K562 (cell line): ENCODE measurements at regions not wholly inside any gene's neighbourhood (a gene's known extent, or its start where the extent isn't known, plus 50 kb on each side); places are given as distances from the start of the nearest gene placed in this dataset.

Experiments
- ATAC-seq: fragments of 200-7000 bp; cut with Tn5 transposase; 3 replicates; pipeline ENCODE4 v1.9.1; 2020; ENCODE audit warnings: moderate library complexity
- BruUV-seq: library from RNA; stranded (reverse); fragments of 400-500 nt; replicated peaks from 2 replicates; lab custom pipeline; 2021; lab: Mats Ljungman, UMichigan
- CTCF ChIA-PET: fragments of 300-600 bp; formaldehyde crosslinking; extraction: SDS; loops from one replicate; lab custom pipeline; 2021; ENCODE audit warnings: low intra/inter-chr PET ratio; lab: Yijun Ruan, JAX
- POLR2A ChIA-PET: fragments of 300-600, 350-650 bp; sonication (Branson Sonifier 250); formaldehyde crosslinking; extraction: SDS; loops from one replicate; lab custom pipeline; 2021; ENCODE audit warnings: antibody characterized with exemption, inconsistent platforms; lab: Yijun Ruan, JAX
- DNase-seq, 4 experiments: peaks; one replicate each; pipeline versions ENCODE4 v3.0.0 to v3.0.0-alpha.2; 2011 to 2018; ENCODE audit warnings: low spot score in 3 of 4, mixed read lengths in 3 of 4; ENCODE audit errors: extremely low read depth in 1 of 4
- FAIRE-seq: peaks from 2 replicates; lab custom pipeline; 2011; peaks lifted over from hg19 to GRCh38; lab: Jason Lieb, UNC
- H2AFZ ChIP-seq: 2 replicates; pipeline ENCODE4 v1.6.0; 2011; ENCODE audit warnings: low read depth, low read length, control low read depth, inconsistent platforms
- H3K27ac ChIP-seq: fragments of 200-600 bp; 3 replicates; pipeline ENCODE4 v1.8.0; 2011; ENCODE audit warnings: low read depth, mild to moderate bottlenecking, control low read depth, inconsistent platforms, low read length, moderate library complexity, mixed read lengths; ENCODE audit errors: extremely low read depth
- H3K27me3 ChIP-seq, 2 experiments: fragments of 300-600 bp in 1 of 2; 2 replicates in 1 of 2; 3 replicates in 1 of 2; pipeline versions ENCODE4 v1.6.0 to v1.8.0; 2011; ENCODE audit warnings: inconsistent platforms in 2 of 2, low read length in 2 of 2, mild to moderate bottlenecking in 1 of 2, mixed read lengths in 1 of 2, moderate library complexity in 1 of 2; ENCODE audit not compliant: control insufficient read depth in 2 of 2, insufficient read depth in 2 of 2
- H3K36me3 ChIP-seq: fragments of 300-600 bp; 3 replicates; pipeline ENCODE4 v1.8.0; 2011; ENCODE audit warnings: mild to moderate bottlenecking, low read length, inconsistent platforms; ENCODE audit not compliant: control insufficient read depth, insufficient read depth
- H3K4me1 ChIP-seq, 2 experiments: fragments of 200-600 bp in 1 of 2; replicated peaks in 1 of 2; 2 replicates in 1 of 2; 3 replicates in 1 of 2; pipeline versions ENCODE4 v1.5.1 to v1.8.0; 2011; ENCODE audit warnings: inconsistent platforms in 2 of 2, low read length in 2 of 2, mild to moderate bottlenecking in 1 of 2, mixed read lengths in 1 of 2, moderate library complexity in 1 of 2; ENCODE audit not compliant: control insufficient read depth in 2 of 2, insufficient read depth in 2 of 2
- H3K4me2 ChIP-seq: 2 replicates; pipeline ENCODE4 v1.6.1; 2011; ENCODE audit warnings: low read length, control low read depth, inconsistent platforms, mixed read lengths; ENCODE audit not compliant: insufficient read depth
- H3K4me3 ChIP-seq: fragments of 200-600 bp; sonication (generic), shearing (Covaris generic); 2 replicates; pipeline ENCODE4 v1.5.1; 2016; ENCODE audit warnings: control low read depth, inconsistent platforms
- H3K79me2 ChIP-seq: fragments of 200-600 bp; 3 replicates; pipeline ENCODE4 v1.8.0; 2011; ENCODE audit warnings: low read length, inconsistent platforms; ENCODE audit not compliant: control insufficient read depth, insufficient read depth
- H3K9ac ChIP-seq, 2 experiments: 2 replicates each; pipeline versions ENCODE4 v1.6.0 to v1.6.1; 2011; ENCODE audit warnings: low read depth in 2 of 2, low read length in 2 of 2, control low read depth in 1 of 2, inconsistent platforms in 1 of 2, mild to moderate bottlenecking in 1 of 2, mixed read lengths in 1 of 2; ENCODE audit not compliant: insufficient read depth in 1 of 2
- H3K9me1 ChIP-seq: one replicate; pipeline ENCODE4 v1.6.0; 2011; ENCODE audit warnings: inconsistent platforms, mild to moderate bottlenecking, low read length, moderate library complexity; ENCODE audit not compliant: control insufficient read depth, insufficient read depth
- H3K9me3 ChIP-seq: replicated peaks from 2 replicates; pipeline ENCODE4 v1.5.1; 2011; ENCODE audit warnings: low read depth, low read length, inconsistent platforms; ENCODE audit not compliant: control insufficient read depth, insufficient read depth
- H4K20me1 ChIP-seq: replicated peaks from 2 replicates; pipeline ENCODE4 v1.6.1; 2011; ENCODE audit warnings: low read length, inconsistent platforms, mixed read lengths; ENCODE audit not compliant: control insufficient read depth, insufficient read depth
- ADNP ChIP-seq: fragments of 200-800 bp; sonication (Bioruptor generic); IDR thresholded peaks from 2 replicates; pipeline ENCODE4 v1.6.1; 2016; ENCODE audit warnings: missing genetic modification characterization, missing compliant biosample characterization
- ESRRA ChIP-seq: fragments of 450-650 bp; IDR thresholded peaks from 2 replicates; pipeline ENCODE4 v1.6.1; 2014; ENCODE audit warnings: low read depth, mild to moderate bottlenecking, moderate library complexity, borderline replicate concordance
- ETV6 ChIP-seq, 3 experiments: fragments of 150-350 bp in 1 of 3; sonication (generic) in 1 of 3; formaldehyde crosslinking in 1 of 3; IDR thresholded peaks; 2 replicates each; pipeline versions ENCODE4 v1.6.1 to v1.8.0; 2014 to 2022; ENCODE audit warnings: borderline replicate concordance in 2 of 3, low read depth in 2 of 3, antibody characterized with exemption in 1 of 3, low read length in 1 of 3, mild to moderate bottlenecking in 1 of 3, missing genetic modification reagents in 1 of 3
- FOXO4 ChIP-seq: fragments of 450-650 bp; formaldehyde crosslinking; IDR thresholded peaks from 2 replicates; pipeline ENCODE4 v1.4.0; 2020; ENCODE audit warnings: mild to moderate bottlenecking, moderate library complexity
- KLF13 ChIP-seq: fragments of 450-650 bp; IDR thresholded peaks from 2 replicates; pipeline ENCODE4 v1.6.1; 2016; ENCODE audit warnings: missing genetic modification characterization, low read depth, mild to moderate bottlenecking, missing compliant biosample characterization, moderate library complexity, borderline replicate concordance
- NEUROD1 ChIP-seq: fragments of 150-350 bp; IDR thresholded peaks from 2 replicates; pipeline ENCODE4 v1.6.1; 2014; ENCODE audit warnings: borderline replicate concordance, low read length, low read depth; ENCODE audit not compliant: partially characterized antibody
- NFYB ChIP-seq: IDR thresholded peaks from 2 replicates; pipeline ENCODE4 v1.6.1; 2011; ENCODE audit warnings: mild to moderate bottlenecking, moderate library complexity; ENCODE audit not compliant: insufficient read length; ENCODE audit errors: extremely low read depth
- PHTF2 ChIP-seq: fragments of 250-450 bp; sonication (Bioruptor Pico); IDR thresholded peaks from 2 replicates; pipeline ENCODE4 v1.5.0; 2021; ENCODE audit warnings: mild to moderate bottlenecking
- THRAP3 ChIP-seq: fragments of 450-650 bp; IDR thresholded peaks from 2 replicates; pipeline ENCODE4 v1.6.1; 2016; ENCODE audit warnings: mild to moderate bottlenecking, inconsistent platforms, borderline replicate concordance
- ZBTB8A ChIP-seq: fragments of 450-650 bp; IDR thresholded peaks from 2 replicates; pipeline ENCODE4 v1.6.1; 2018; ENCODE audit warnings: mild to moderate bottlenecking, moderate library complexity; ENCODE audit not compliant: partially characterized antibody
- ZNF23 ChIP-seq: fragments of 250-450 bp; sonication (Bioruptor Pico); IDR thresholded peaks from 2 replicates; pipeline ENCODE4 v1.4.0; 2020; ENCODE audit warnings: mild to moderate bottlenecking
- WGBS: fragments of 100-300 bp; shearing (Covaris generic); methylation state at CpG from one replicate; pipeline ENCODE4 v1.1.6; 2016; ENCODE audit warnings: low coverage, mixed read lengths; ENCODE audit not compliant: insufficient coverage; ENCODE audit errors: missing lambda C conversion rate; 5-methylcytosine and 5-hydroxymethylcytosine counted together
- in situ Hi-C: fragments of 300-500 bp; cut with MboI; formaldehyde crosslinking; loops from 4 replicates; pipeline ENCODE4 v1.15.0; 2018; ENCODE audit warnings: inconsistent platforms, mixed read lengths
- intact Hi-C: fragments of 100-400 bp; cut with micrococcal nuclease; formaldehyde crosslinking; loops from 2 replicates; pipeline ENCODE4 v1.14.2; 2022
- TF ChIP-seq, protein P1 (sequence below): fragments of 450-650 bp; IDR thresholded peaks from 2 replicates; pipeline ENCODE4 v1.6.1; 2017; ENCODE audit warnings: mild to moderate bottlenecking, moderate library complexity
- TF ChIP-seq, protein P2 (sequence below): fragments of 250-450 bp; sonication (Bioruptor Pico); IDR thresholded peaks from 2 replicates; pipeline ENCODE4 v1.8.0; 2022; ENCODE audit warnings: inconsistent platforms, mild to moderate bottlenecking, moderate library complexity, borderline replicate concordance
- TF ChIP-seq, protein P3 (sequence below): sonication (generic); formaldehyde crosslinking; IDR thresholded peaks from 2 replicates; pipeline ENCODE4 v1.8.0; 2022; ENCODE audit warnings: mild to moderate bottlenecking, missing genetic modification reagents

GRCh38 chr1:101506541-101507164 lies 269.8 kb downstream of the S1PR1 start (continued):
- no peak for TF ChIP-seq ESRRA
- TF ChIP-seq ADNP (tag), result no peak
- TF ChIP-seq, protein P1, sequence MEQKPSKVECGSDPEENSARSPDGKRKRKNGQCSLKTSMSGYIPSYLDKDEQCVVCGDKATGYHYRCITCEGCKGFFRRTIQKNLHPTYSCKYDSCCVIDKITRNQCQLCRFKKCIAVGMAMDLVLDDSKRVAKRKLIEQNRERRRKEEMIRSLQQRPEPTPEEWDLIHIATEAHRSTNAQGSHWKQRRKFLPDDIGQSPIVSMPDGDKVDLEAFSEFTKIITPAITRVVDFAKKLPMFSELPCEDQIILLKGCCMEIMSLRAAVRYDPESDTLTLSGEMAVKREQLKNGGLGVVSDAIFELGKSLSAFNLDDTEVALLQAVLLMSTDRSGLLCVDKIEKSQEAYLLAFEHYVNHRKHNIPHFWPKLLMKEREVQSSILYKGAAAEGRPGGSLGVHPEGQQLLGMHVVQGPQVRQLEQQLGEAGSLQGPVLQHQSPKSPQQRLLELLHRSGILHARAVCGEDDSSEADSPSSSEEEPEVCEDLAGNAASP, result no peak
- TF ChIP-seq, all 486 proteins: peak for 3

DNA sequence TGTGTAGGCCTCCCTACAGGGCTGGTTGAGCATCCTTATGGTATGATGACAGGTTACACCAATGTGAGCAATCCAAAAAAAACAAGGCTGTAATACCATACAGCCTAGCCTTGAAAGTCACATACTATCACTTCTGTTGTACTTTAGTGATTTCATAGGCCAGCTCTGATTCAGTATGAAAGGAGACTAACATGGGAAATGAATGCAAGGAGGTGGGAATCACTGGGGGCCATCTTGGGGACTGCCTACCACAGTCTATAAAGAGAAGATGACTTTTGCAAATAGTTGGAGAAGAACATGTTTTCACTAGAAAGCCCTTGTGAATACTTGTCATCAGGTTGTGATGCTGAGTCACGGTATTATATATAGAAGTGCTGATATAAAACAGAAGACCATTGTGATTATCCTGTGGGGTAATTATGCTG lies 270.7 kb downstream of the S1PR1 start:
- Histone ChIP-seq H3K4me1 (no peaks in the 10 kb centered on the region), H3K4me2 (no peak overlapping the region), H3K79me2 (no peaks in the 10 kb centered on the region), H3K4me3 (no peak overlapping the region), H3K9ac (no peak overlapping the region), H3K27ac (no peak overlapping the region), H3K9me1 (no peaks in the 10 kb centered on the region), H2AFZ (no peak overlapping the region), H3K36me3 (no peaks in the 10 kb centered on the region), H3K27me3 (no peaks in the 10 kb centered on the region), H3K9me3 (no peaks in the 10 kb centered on the region), H4K20me1 (no peaks in the 10 kb centered on the region)
- FAIRE-seq (no peak), DNase-seq (no peak), ATAC-seq (no peak)
- 0% methylated on average over 1 of the region's 1 CpG for WGBS
- BruUV-seq, result no TSS peak
- ChIA-PET POLR2A (no interaction called here), CTCF (no interaction called here)
- intact Hi-C loops, result no loop called here
- in situ Hi-C loops, result no loop called here
- no peak for TF ChIP-seq ZNF23 (CRISPR knock-in tag)
- TF ChIP-seq, protein P2, sequence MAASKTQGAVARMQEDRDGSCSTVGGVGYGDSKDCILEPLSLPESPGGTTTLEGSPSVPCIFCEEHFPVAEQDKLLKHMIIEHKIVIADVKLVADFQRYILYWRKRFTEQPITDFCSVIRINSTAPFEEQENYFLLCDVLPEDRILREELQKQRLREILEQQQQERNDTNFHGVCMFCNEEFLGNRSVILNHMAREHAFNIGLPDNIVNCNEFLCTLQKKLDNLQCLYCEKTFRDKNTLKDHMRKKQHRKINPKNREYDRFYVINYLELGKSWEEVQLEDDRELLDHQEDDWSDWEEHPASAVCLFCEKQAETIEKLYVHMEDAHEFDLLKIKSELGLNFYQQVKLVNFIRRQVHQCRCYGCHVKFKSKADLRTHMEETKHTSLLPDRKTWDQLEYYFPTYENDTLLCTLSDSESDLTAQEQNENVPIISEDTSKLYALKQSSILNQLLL (CRISPR knock-in tag), result no peak
- TF ChIP-seq, protein P3, sequence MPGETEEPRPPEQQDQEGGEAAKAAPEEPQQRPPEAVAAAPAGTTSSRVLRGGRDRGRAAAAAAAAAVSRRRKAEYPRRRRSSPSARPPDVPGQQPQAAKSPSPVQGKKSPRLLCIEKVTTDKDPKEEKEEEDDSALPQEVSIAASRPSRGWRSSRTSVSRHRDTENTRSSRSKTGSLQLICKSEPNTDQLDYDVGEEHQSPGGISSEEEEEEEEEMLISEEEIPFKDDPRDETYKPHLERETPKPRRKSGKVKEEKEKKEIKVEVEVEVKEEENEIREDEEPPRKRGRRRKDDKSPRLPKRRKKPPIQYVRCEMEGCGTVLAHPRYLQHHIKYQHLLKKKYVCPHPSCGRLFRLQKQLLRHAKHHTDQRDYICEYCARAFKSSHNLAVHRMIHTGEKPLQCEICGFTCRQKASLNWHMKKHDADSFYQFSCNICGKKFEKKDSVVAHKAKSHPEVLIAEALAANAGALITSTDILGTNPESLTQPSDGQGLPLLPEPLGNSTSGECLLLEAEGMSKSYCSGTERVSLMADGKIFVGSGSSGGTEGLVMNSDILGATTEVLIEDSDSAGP (CRISPR knock-in tag), result no peak
- TF ChIP-seq ZBTB8A, result no peak
- TF ChIP-seq PHTF2 (CRISPR knock-in tag), result no peak
- no peak for TF ChIP-seq NFYB
- no peak for TF ChIP-seq FOXO4 (CRISPR knock-in tag)
- no peak for TF ChIP-seq NEUROD1
- no peak for TF ChIP-seq KLF13 (tag)
- no peak for TF ChIP-seq THRAP3
- TF ChIP-seq ETV6 (IDR thresholded peaks at IDR 0.05; ENCODE audit: borderline replicate concordance in 1 of 2, low read depth in 2 of 2, low read length in 1 of 2), result no peak
- TF ChIP-seq ETV6 (CRISPR knock-in tag; IDR thresholded peaks at IDR 0.05; ENCODE audit: borderline replicate concordance), result no peak
